Activated CD4-positive, alpha-beta memory T cell treated with anti-CD3 and anti-CD28 coated beads, Interleukin-2, amount 10 ng/mL, durations not matched to agents 7 days and 5 days (primary cell): ENCODE measurements at regions not wholly inside any gene's neighbourhood (a gene's known extent, or its start where the extent isn't known, plus 50 kb on each side); places are given as distances from the start of the nearest gene placed in this dataset.

Experiments used
- CTCF ChIA-PET: fragments of 350-600 bp; sonication (Branson Sonifier 250); formaldehyde crosslinking; loops from one replicate; lab custom pipeline; 2021; ENCODE audit warnings: antibody characterized with exemption, inconsistent platforms; lab: Charles Lee
- POLR2A ChIA-PET: fragments of 350-600 bp; sonication (Branson Sonifier 250); formaldehyde crosslinking; loops from one replicate; lab custom pipeline; 2021; ENCODE audit warnings: antibody characterized with exemption; lab: Charles Lee
- DNase-seq: peaks from one replicate; pipeline ENCODE4 v3.0.0-alpha.2; 2020
- H3K27ac Mint-ChIP-seq: one replicate; pipeline ENCODE4 v1.8.0; 2021; ENCODE audit warnings: mild to moderate bottlenecking, mixed read lengths
- H3K27me3 Mint-ChIP-seq: one replicate; pipeline ENCODE4 v1.8.0; 2021; ENCODE audit warnings: mixed read lengths
- H3K36me3 Mint-ChIP-seq: one replicate; pipeline ENCODE4 v1.8.0; 2021; ENCODE audit warnings: low read depth, mixed read lengths
- H3K4me1 Mint-ChIP-seq: one replicate; pipeline ENCODE4 v1.8.0; 2021; ENCODE audit warnings: mixed read lengths
- H3K4me3 Mint-ChIP-seq: one replicate; pipeline ENCODE4 v1.8.0; 2021; ENCODE audit warnings: mild to moderate bottlenecking, mixed read lengths
- H3K9me3 Mint-ChIP-seq: one replicate; pipeline ENCODE4 v1.8.0; 2021; ENCODE audit warnings: mixed read lengths

DNA sequence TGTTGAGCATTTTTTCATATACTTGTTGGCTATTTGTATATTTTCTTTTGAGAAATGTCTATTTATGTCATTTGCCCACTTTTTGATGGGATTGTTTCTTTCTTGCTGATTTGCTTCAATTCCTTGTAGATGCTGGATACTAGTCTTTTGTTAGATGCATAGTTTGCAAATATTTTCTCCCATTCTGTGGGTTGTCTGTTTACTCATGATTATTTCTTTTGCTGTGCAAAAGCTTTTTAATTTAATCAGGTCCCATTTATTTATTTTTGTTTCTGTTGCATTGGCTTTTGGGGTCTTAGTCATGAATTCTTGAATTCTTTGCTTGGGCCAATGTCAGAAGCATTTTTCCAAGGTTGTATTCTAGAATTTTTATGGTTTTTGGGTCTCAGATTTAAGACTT lies 251.7 kb downstream of the WNT5A start:
- POLR2A ChIA-PET = no interaction called here
- Mint-ChIP-seq H3K4me1 (no peaks in the 10 kb centered on the region), H3K27me3 (no peaks in the 10 kb centered on the region)

GRCh38 chr3:55226696-55227095 lies 260.4 kb downstream of the WNT5A start:
- Mint-ChIP-seq H3K4me3 (no peak overlapping the region), H3K27ac (no peak overlapping the region), H3K9me3 (peaks cover 5% of the 10 kb centered on the region), H3K36me3 (no peaks in the 10 kb centered on the region), H3K4me1 (no peaks in the 10 kb centered on the region), H3K27me3 (no peaks in the 10 kb centered on the region)
- ChIA-PET CTCF (no interaction called here), POLR2A (no interaction called here)
- DNase-seq = no peak

More for the DNA sequence above, 251.7 kb downstream of the WNT5A start:
- Mint-ChIP-seq H3K36me3 (no peaks in the 10 kb centered on the region), H3K4me3 (no peak overlapping the region), H3K9me3 (peaks cover 17% of the 10 kb centered on the region), H3K27ac (no peak overlapping the region)
- CTCF ChIA-PET = no interaction called here
- no peak for DNase-seq

- CTCF ChIA-PET = no interaction called here
- H3K36me3 Mint-ChIP-seq = no peaks in the 10 kb centered on the region
- POLR2A ChIA-PET = no interaction called here
- no peaks in the 10 kb centered on the region for H3K27me3 Mint-ChIP-seq
- H3K4me1 Mint-ChIP-seq = no peaks in the 10 kb centered on the region
- no peak overlapping the region for H3K4me3 Mint-ChIP-seq
- no peak overlapping the region for H3K27ac Mint-ChIP-seq
- no peak for DNase-seq
- H3K9me3 Mint-ChIP-seq = no peaks in the 10 kb centered on the region
These were observed 268.5 kb downstream of the WNT5A start for GRCh38 chr3:55218577-55218976.

GRCh38 chr3:55207744-55208143 lies 279.4 kb downstream of the WNT5A start:
- ChIA-PET POLR2A (no interaction called here), CTCF (no interaction called here)
- H3K27me3 Mint-ChIP-seq = no peaks in the 10 kb centered on the region
- H3K4me3 Mint-ChIP-seq = no peak overlapping the region
- H3K4me1 Mint-ChIP-seq = no peaks in the 10 kb centered on the region
- H3K9me3 Mint-ChIP-seq = no peaks in the 10 kb centered on the region
- H3K36me3 Mint-ChIP-seq = no peaks in the 10 kb centered on the region
- DNase-seq = no peak
- no peak overlapping the region for H3K27ac Mint-ChIP-seq

GRCh38 chr3:55205990-55206389 lies 278.1 kb upstream of the LRTM1 start:
- POLR2A ChIA-PET = no interaction called here
- Mint-ChIP-seq H3K27me3 (no peaks in the 10 kb centered on the region), H3K4me1 (no peaks in the 10 kb centered on the region), H3K27ac (no peak overlapping the region), H3K4me3 (no peak overlapping the region), H3K36me3 (no peaks in the 10 kb centered on the region), H3K9me3 (no peaks in the 10 kb centered on the region)
- DNase-seq = no peak
- CTCF ChIA-PET = no interaction called here

- no peaks in the 10 kb centered on the region for H3K4me1 Mint-ChIP-seq
- POLR2A ChIA-PET = no interaction called here
- H3K9me3 Mint-ChIP-seq = no peaks in the 10 kb centered on the region
These were observed 276.6 kb upstream of the LRTM1 start for GRCh38 chr3:55204417-55204816.

GRCh38 chr3:55203546-55203945 lies 275.7 kb upstream of the LRTM1 start:
- H3K27ac Mint-ChIP-seq = no peak overlapping the region
- no peaks in the 10 kb centered on the region for H3K27me3 Mint-ChIP-seq
- no peaks in the 10 kb centered on the region for H3K4me1 Mint-ChIP-seq
- POLR2A ChIA-PET = no interaction called here
- no peak for DNase-seq
- H3K4me3 Mint-ChIP-seq = no peak overlapping the region
- CTCF ChIA-PET = no interaction called here
- peaks cover 2% of the 10 kb centered on the region for H3K9me3 Mint-ChIP-seq
- H3K36me3 Mint-ChIP-seq = no peaks in the 10 kb centered on the region

More at GRCh38 chr3:55204417-55204816, 276.6 kb upstream of the LRTM1 start:
- H3K4me3 Mint-ChIP-seq = no peak overlapping the region
- H3K36me3 Mint-ChIP-seq = no peaks in the 10 kb centered on the region
- no peaks in the 10 kb centered on the region for H3K27me3 Mint-ChIP-seq
- no peak overlapping the region for H3K27ac Mint-ChIP-seq
- CTCF ChIA-PET = no interaction called here
- DNase-seq = no peak

DNA sequence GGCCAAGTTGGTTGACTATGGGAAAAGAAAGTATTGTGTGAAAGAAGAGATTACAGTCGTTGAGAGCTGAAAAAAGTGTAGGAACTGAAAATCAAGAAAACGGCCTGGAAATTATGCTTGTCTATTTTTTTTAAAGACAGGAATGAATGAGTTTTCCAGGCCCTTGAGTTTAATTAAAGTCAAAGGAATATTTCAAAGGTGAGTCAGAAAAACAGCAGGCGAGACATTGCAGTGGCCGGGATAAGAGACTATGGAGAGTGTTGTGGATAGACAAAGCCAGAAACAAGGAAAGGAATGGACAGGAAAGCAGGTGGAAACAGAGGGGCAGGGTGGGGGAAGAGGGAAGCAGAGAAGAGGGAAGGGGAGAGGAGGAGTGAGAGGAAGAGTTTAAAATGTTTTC lies 275.1 kb upstream of the LRTM1 start:
- no peaks in the 10 kb centered on the region for H3K4me1 Mint-ChIP-seq
- H3K27me3 Mint-ChIP-seq = no peaks in the 10 kb centered on the region
- H3K9me3 Mint-ChIP-seq = peaks cover 3% of the 10 kb centered on the region
- no peak overlapping the region for H3K4me3 Mint-ChIP-seq
- ChIA-PET CTCF (no interaction called here), POLR2A (no interaction called here)
- no peak for DNase-seq
- H3K36me3 Mint-ChIP-seq = no peaks in the 10 kb centered on the region
- H3K27ac Mint-ChIP-seq = no peak overlapping the region

- DNase-seq = no peak
- Mint-ChIP-seq H3K27me3 (no peaks in the 10 kb centered on the region), H3K27ac (no peak overlapping the region), H3K36me3 (no peaks in the 10 kb centered on the region), H3K9me3 (peaks cover 3% of the 10 kb centered on the region), H3K4me1 (no peaks in the 10 kb centered on the region), H3K4me3 (no peak overlapping the region)
- ChIA-PET POLR2A (no interaction called here), CTCF (no interaction called here)
These were observed 274.5 kb upstream of the LRTM1 start for GRCh38 chr3:55202326-55202725.

GRCh38 chr3:55201779-55202178 lies 273.9 kb upstream of the LRTM1 start:
- Mint-ChIP-seq H3K27me3 (no peaks in the 10 kb centered on the region), H3K4me1 (no peaks in the 10 kb centered on the region), H3K36me3 (no peaks in the 10 kb centered on the region), H3K27ac (no peak overlapping the region), H3K4me3 (no peak overlapping the region), H3K9me3 (peaks cover 3% of the 10 kb centered on the region)
- POLR2A ChIA-PET = no interaction called here
- CTCF ChIA-PET = no interaction called here
- DNase-seq = no peak

- peaks cover 7% of the 10 kb centered on the region for H3K9me3 Mint-ChIP-seq
- DNase-seq = no peak
- no peaks in the 10 kb centered on the region for H3K4me1 Mint-ChIP-seq
- no peak overlapping the region for H3K4me3 Mint-ChIP-seq
- H3K36me3 Mint-ChIP-seq = no peaks in the 10 kb centered on the region
- CTCF ChIA-PET = no interaction called here
- H3K27ac Mint-ChIP-seq = no peak overlapping the region
- POLR2A ChIA-PET = no interaction called here
- no peaks in the 10 kb centered on the region for H3K27me3 Mint-ChIP-seq
These were observed 273.0 kb upstream of the LRTM1 start for GRCh38 chr3:55200906-55201305.

DNA sequence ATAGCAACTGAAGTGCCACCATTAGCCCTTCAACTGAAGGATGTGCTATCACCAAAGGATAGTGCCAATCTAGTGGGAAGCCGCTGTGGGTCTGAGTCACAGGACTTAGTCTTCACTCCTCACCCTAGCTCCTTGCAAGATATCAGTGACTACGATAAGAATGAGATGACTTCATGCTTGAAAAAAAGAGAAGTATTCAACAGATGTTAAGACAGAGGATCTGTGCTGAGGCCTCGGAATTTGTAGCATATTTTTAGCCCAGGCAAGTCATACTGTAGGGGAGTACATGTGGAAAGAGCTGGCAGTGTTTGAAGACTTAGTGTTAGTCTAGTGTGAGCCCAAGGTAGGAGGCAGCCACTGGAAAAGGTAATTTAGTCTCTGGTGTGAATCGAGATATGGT lies 270.7 kb upstream of the LRTM1 start:
- Mint-ChIP-seq H3K4me1 (no peaks in the 10 kb centered on the region), H3K4me3 (no peak overlapping the region), H3K27me3 (no peaks in the 10 kb centered on the region), H3K9me3 (peaks cover 7% of the 10 kb centered on the region), H3K36me3 (no peaks in the 10 kb centered on the region), H3K27ac (no peak overlapping the region)
- ChIA-PET POLR2A (no interaction called here), CTCF (no interaction called here)
- no peak for DNase-seq

GRCh38 chr3:55197021-55197420 lies 269.2 kb upstream of the LRTM1 start:
- Mint-ChIP-seq H3K9me3 (peaks cover 7% of the 10 kb centered on the region), H3K4me1 (no peaks in the 10 kb centered on the region)

DNA sequence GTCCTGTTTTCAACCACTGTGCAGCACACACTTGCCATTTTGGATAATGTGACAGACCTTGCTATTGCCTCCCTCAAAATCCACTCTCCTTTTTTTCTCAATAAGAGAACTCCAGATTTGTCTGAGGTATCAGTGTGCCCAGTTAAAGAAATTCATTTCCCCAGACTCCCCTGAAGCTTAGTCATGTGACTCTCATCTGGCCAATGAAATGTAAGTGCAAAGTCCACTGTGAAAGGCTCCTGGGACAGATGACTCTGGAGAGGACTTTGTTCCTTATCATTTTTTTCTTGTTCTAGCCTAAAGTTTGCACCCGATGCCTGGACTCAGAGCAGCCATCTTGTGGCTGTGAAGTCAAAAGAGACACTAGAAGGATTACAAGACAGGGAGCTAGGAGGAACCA lies 268.6 kb upstream of the LRTM1 start:
- POLR2A ChIA-PET = no interaction called here
- Mint-ChIP-seq H3K27me3 (no peaks in the 10 kb centered on the region), H3K4me3 (no peak overlapping the region), H3K4me1 (no peaks in the 10 kb centered on the region), H3K9me3 (peaks cover 7% of the 10 kb centered on the region), H3K27ac (no peak overlapping the region), H3K36me3 (no peaks in the 10 kb centered on the region)
- CTCF ChIA-PET = no interaction called here
- no peak for DNase-seq

More at GRCh38 chr3:55197021-55197420, 269.2 kb upstream of the LRTM1 start:
- CTCF ChIA-PET = no interaction called here
- Mint-ChIP-seq H3K36me3 (no peaks in the 10 kb centered on the region), H3K4me3 (no peak overlapping the region), H3K27me3 (no peaks in the 10 kb centered on the region), H3K27ac (no peak overlapping the region)
- DNase-seq = no peak
- POLR2A ChIA-PET = no interaction called here

DNA sequence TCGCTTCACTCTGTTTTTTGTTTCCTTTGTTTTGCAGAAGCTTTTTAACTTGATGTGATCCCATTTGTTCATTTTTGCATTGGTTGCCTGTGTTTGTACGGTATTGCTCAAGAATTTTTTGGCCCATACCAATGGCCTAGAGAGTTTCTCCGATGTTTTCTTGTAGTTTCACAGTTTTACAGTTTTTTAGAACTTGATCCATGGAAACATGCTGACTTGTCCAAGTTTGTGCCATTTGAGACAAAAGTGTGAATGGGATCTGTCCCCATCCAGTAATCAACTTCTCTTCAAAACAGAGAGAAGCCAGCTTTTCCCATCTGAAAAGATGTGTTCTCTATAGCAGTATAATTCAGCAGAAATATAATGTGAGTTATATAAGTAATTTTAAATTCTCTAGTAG lies 266.5 kb upstream of the LRTM1 start:
- Mint-ChIP-seq H3K4me3 (no peak overlapping the region), H3K27ac (no peak overlapping the region), H3K4me1 (no peaks in the 10 kb centered on the region), H3K9me3 (peaks cover 7% of the 10 kb centered on the region), H3K27me3 (no peaks in the 10 kb centered on the region), H3K36me3 (no peaks in the 10 kb centered on the region)
- no peak for DNase-seq
- CTCF ChIA-PET = no interaction called here
- POLR2A ChIA-PET = no interaction called here
